GM12878 (cell line): ENCODE measurements at regions not wholly inside any gene's neighbourhood (a gene's known extent, or its start where the extent isn't known, plus 50 kb on each side); places are given as distances from the start of the nearest gene placed in this dataset.
"Not testable (repeated sequence)": the region's sequence is repeated elsewhere in the genome, so short reads cannot be mapped to it uniquely, and the experiment has no call there.

Source experiments
- ATAC-seq: fragments of 200-7000 bp; cut with Tn5 transposase; 3 replicates; pipeline ENCODE4 v1.9.1; 2020; ENCODE audit warnings: mild to moderate bottlenecking, moderate library complexity
- BruUV-seq: library from RNA; stranded (reverse); fragments of 400-500 nt; replicated peaks from 2 replicates; lab custom pipeline; 2021; lab: Mats Ljungman, UMichigan
- CTCF ChIA-PET: fragments of 300-600 bp; sonication (Branson Sonifier 250); formaldehyde crosslinking; extraction: SDS; loops from one replicate; lab custom pipeline; 2021; ENCODE audit warnings: inconsistent platforms; lab: Yijun Ruan, JAX
- POLR2A ChIA-PET: fragments of 350-600 bp; formaldehyde crosslinking; extraction: SDS; loops from one replicate; lab custom pipeline; 2021; ENCODE audit warnings: inconsistent platforms; lab: Charles Lee
- RAD21 ChIA-PET: fragments of 300-600 bp; sonication (Branson Sonifier 250); formaldehyde crosslinking; loops from one replicate; lab custom pipeline; 2023; ENCODE audit warnings: antibody characterized with exemption; ENCODE audit not compliant: unreplicated experiment; lab: Charles Lee
- SMC1A ChIA-PET: fragments of 300-600 bp; sonication (Branson Sonifier 250); formaldehyde crosslinking; loops from one replicate; lab custom pipeline; 2023; ENCODE audit not compliant: unreplicated experiment, uncharacterized antibody; lab: Charles Lee
- DNase-seq: peaks from one replicate; pipeline ENCODE4 v3.0.0-alpha.2; 2011; ENCODE audit warnings: low read depth, low spot score
- FAIRE-seq: peaks from 3 replicates; lab custom pipeline; 2011; peaks lifted over from hg19 to GRCh38; lab: Jason Lieb, UNC
- H2AFZ ChIP-seq: 2 replicates; pipeline ENCODE4 v1.6.0; 2011; ENCODE audit warnings: low read depth, low read length, control low read depth; ENCODE audit not compliant: control insufficient read depth
- H3K27ac ChIP-seq: 2 replicates; pipeline ENCODE4 v1.5.1; 2011; ENCODE audit warnings: control low read depth; ENCODE audit not compliant: control insufficient read depth, insufficient read depth
- H3K27me3 ChIP-seq, 2 experiments: replicated peaks in 1 of 2; 2 replicates each; pipeline versions ENCODE4 v1.6.0 to v1.6.1; 2011; ENCODE audit warnings: low read length in 1 of 2; ENCODE audit not compliant: control insufficient read depth in 2 of 2, insufficient read depth in 2 of 2
- H3K36me3 ChIP-seq, 2 experiments: 2 replicates each; pipeline ENCODE4 v1.5.1; 2011; ENCODE audit warnings: low read length in 1 of 2; ENCODE audit not compliant: control insufficient read depth in 2 of 2, insufficient read depth in 2 of 2
- H3K4me1 ChIP-seq: 2 replicates; pipeline ENCODE4 v1.6.1; 2011; ENCODE audit warnings: mild to moderate bottlenecking, low read length, moderate library complexity, mixed read lengths; ENCODE audit not compliant: control insufficient read depth, insufficient read depth
- H3K4me2 ChIP-seq: 2 replicates; pipeline ENCODE4 v1.6.0; 2011; ENCODE audit warnings: control low read depth; ENCODE audit not compliant: control insufficient read depth, insufficient read depth
- H3K4me3 ChIP-seq: fragments of 200-600 bp; sonication (generic); 2 replicates; pipeline ENCODE4 v1.5.1; 2016
- H3K79me2 ChIP-seq: 2 replicates; pipeline ENCODE4 v1.6.0; 2011; ENCODE audit warnings: low read length; ENCODE audit not compliant: control insufficient read depth, insufficient read depth
- H3K9ac ChIP-seq: 2 replicates; pipeline ENCODE4 v1.8.0; 2011; ENCODE audit warnings: low read length, control low read depth, mixed read lengths; ENCODE audit not compliant: control insufficient read depth, insufficient read depth
- H3K9me3 ChIP-seq: replicated peaks from 3 replicates; pipeline ENCODE4 v1.5.1; 2011; ENCODE audit warnings: mild to moderate bottlenecking, low read length; ENCODE audit not compliant: control insufficient read depth, insufficient read depth
- H4K20me1 ChIP-seq: 2 replicates; pipeline ENCODE4 v1.6.0; 2011; ENCODE audit not compliant: control insufficient read depth, insufficient read depth
- BMI1 ChIP-seq: fragments of 450-650 bp; IDR thresholded peaks from 2 replicates; pipeline ENCODE4 v1.6.1; 2016; ENCODE audit warnings: mild to moderate bottlenecking, moderate library complexity, borderline replicate concordance
- EGR1 ChIP-seq, 2 experiments: IDR thresholded peaks; 1 replicate in 1 of 2; 2 replicates in 1 of 2; pipeline ENCODE4 v1.6.1; 2011 to 2012; ENCODE audit warnings: low read depth in 2 of 2, low read length in 2 of 2, borderline replicate concordance in 1 of 2, mild to moderate bottlenecking in 1 of 2, moderate library complexity in 1 of 2
- ETV6 ChIP-seq, 2 experiments: fragments of 450-650 bp in 1 of 2; IDR thresholded peaks in 1 of 2; conservative IDR thresholded peaks in 1 of 2; 2 replicates each; pipeline ENCODE4 v1.6.1; 2014; ENCODE audit warnings: antibody characterized with exemption in 1 of 2, borderline replicate concordance in 1 of 2, low read depth in 1 of 2, mild to moderate bottlenecking in 1 of 2, moderate library complexity in 1 of 2
- LARP7 ChIP-seq: fragments of 450-650 bp; IDR thresholded peaks from 2 replicates; pipeline ENCODE4 v1.6.1; 2017; ENCODE audit warnings: mild to moderate bottlenecking
- NFXL1 ChIP-seq: fragments of 450-650 bp; IDR thresholded peaks from 2 replicates; pipeline ENCODE4 v1.6.1; 2017; ENCODE audit warnings: antibody characterized with exemption, mild to moderate bottlenecking, borderline replicate concordance
- NR2F1 ChIP-seq: fragments of 450-650 bp; conservative IDR thresholded peaks from 2 replicates; pipeline ENCODE4 v1.6.1; 2017; ENCODE audit warnings: mild to moderate bottlenecking
- POLR2AphosphoS5 ChIP-seq: IDR thresholded peaks from 2 replicates; pipeline ENCODE4 v1.6.1; 2011; ENCODE audit warnings: mild to moderate bottlenecking, low read length, inconsistent platforms
- RAD21 ChIP-seq: IDR thresholded peaks from 2 replicates; pipeline ENCODE4 v1.6.1; 2011; ENCODE audit warnings: mild to moderate bottlenecking, low read depth, low read length, moderate library complexity; ENCODE audit not compliant: insufficient read depth
- STAT1 ChIP-seq: fragments of 450-650 bp; conservative IDR thresholded peaks from 2 replicates; pipeline ENCODE4 v1.6.1; 2014; ENCODE audit warnings: antibody characterized with exemption, mild to moderate bottlenecking
- ZNF207 ChIP-seq: fragments of 450-650 bp; IDR thresholded peaks from 2 replicates; pipeline ENCODE4 v1.6.1; 2014; ENCODE audit warnings: antibody characterized with exemption, mild to moderate bottlenecking, borderline replicate concordance
- WGBS: methylation state at CpG from one replicate; pipeline ENCODE4 v1.1.6; 2016; ENCODE audit warnings: low lambda C conversion rate; ENCODE audit not compliant: insufficient replicate concordance, insufficient coverage; ENCODE audit errors: missing lambda C conversion rate; 5-methylcytosine and 5-hydroxymethylcytosine counted together
- in situ Hi-C: fragments of 300-500 bp; cut with MboI; formaldehyde crosslinking; loops from 9 replicates; pipeline ENCODE4 v1.14.3; 2018; ENCODE audit warnings: mixed read lengths
- intact Hi-C: fragments of 100-400 bp; cut with micrococcal nuclease; formaldehyde crosslinking; loops from one replicate; pipeline ENCODE4 v1.14.2; 2022; ENCODE audit not compliant: unreplicated experiment
- TF ChIP-seq, protein P1 (sequence below): fragments of 150-350 bp; IDR thresholded peaks from 2 replicates; pipeline ENCODE4 v1.6.1; 2016; ENCODE audit warnings: low read depth, low read length

GRCh38 chr6:85278466-85279035 is 171.3 kb upstream of the NT5E start:
- in situ Hi-C loops = no loop called here
- intact Hi-C loops = no loop called here
- POLR2A ChIA-PET = no interaction called here
- Histone ChIP-seq H3K79me2 (no peaks in the 10 kb centered on the region), H3K36me3 (no peaks in the 10 kb centered on the region), H3K27me3 (no peaks in the 10 kb centered on the region), H3K27ac (no peak overlapping the region), H3K9me3 (no peaks in the 10 kb centered on the region), H4K20me1 (no peaks in the 10 kb centered on the region), H3K4me1 (no peaks in the 10 kb centered on the region), H3K9ac (no peak overlapping the region), H3K4me2 (no peak overlapping the region), H3K4me3 (no peak overlapping the region), H2AFZ (no peak overlapping the region)
- CTCF ChIA-PET = no interaction called here
- no peak for DNase-seq
- no peak for ATAC-seq
- SMC1A ChIA-PET = no interaction called here
- FAIRE-seq = no peak
- TF ChIP-seq ZNF207 = no peak
- TF ChIP-seq LARP7 = no peak
- no peak for TF ChIP-seq BMI1
- TF ChIP-seq EGR1 (IDR thresholded peaks at IDR 0.05; ENCODE audit: borderline replicate concordance in 1 of 2, low read depth in 2 of 2, low read length in 2 of 2) = no peak
- TF ChIP-seq RAD21 = no peak
- TF ChIP-seq ETV6 (conservative IDR thresholded peaks at IDR 0.05 in 1 of 2, IDR thresholded peaks at IDR 0.05 in 1 of 2; ENCODE audit: borderline replicate concordance in 1 of 2, low read depth in 1 of 2) = no peak
- TF ChIP-seq NFXL1 = no peak
- TF ChIP-seq POLR2AphosphoS5 = no peak
- no peak for TF ChIP-seq STAT1
- no peak for TF ChIP-seq NR2F1
- TF ChIP-seq, protein P1, sequence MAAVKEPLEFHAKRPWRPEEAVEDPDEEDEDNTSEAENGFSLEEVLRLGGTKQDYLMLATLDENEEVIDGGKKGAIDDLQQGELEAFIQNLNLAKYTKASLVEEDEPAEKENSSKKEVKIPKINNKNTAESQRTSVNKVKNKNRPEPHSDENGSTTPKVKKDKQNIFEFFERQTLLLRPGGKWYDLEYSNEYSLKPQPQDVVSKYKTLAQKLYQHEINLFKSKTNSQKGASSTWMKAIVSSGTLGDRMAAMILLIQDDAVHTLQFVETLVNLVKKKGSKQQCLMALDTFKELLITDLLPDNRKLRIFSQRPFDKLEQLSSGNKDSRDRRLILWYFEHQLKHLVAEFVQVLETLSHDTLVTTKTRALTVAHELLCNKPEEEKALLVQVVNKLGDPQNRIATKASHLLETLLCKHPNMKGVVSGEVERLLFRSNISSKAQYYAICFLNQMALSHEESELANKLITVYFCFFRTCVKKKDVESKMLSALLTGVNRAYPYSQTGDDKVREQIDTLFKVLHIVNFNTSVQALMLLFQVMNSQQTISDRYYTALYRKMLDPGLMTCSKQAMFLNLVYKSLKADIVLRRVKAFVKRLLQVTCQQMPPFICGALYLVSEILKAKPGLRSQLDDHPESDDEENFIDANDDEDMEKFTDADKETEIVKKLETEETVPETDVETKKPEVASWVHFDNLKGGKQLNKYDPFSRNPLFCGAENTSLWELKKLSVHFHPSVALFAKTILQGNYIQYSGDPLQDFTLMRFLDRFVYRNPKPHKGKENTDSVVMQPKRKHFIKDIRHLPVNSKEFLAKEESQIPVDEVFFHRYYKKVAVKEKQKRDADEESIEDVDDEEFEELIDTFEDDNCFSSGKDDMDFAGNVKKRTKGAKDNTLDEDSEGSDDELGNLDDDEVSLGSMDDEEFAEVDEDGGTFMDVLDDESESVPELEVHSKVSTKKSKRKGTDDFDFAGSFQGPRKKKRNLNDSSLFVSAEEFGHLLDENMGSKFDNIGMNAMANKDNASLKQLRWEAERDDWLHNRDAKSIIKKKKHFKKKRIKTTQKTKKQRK = no peak
- WGBS = 16% methylated on average over 3 of the region's 3 CpGs
- RAD21 ChIA-PET = no interaction called here
- BruUV-seq = no TSS peak

GRCh38 chr6:85276026-85276425 is 173.9 kb upstream of the NT5E start:
- H3K4me1 ChIP-seq, RAD21 ChIA-PET, H4K20me1 ChIP-seq, intact Hi-C loops, H3K9me3 ChIP-seq, H3K4me2 ChIP-seq, SMC1A ChIA-PET, FAIRE-seq, H3K27ac ChIP-seq, H2AFZ ChIP-seq, H3K79me2 ChIP-seq, POLR2A ChIA-PET, H3K4me3 ChIP-seq, H3K36me3 ChIP-seq, ATAC-seq, in situ Hi-C loops, H3K27me3 ChIP-seq, BruUV-seq, H3K9ac ChIP-seq, DNase-seq: not testable (repeated sequence)
- CTCF ChIA-PET = interaction anchor here (1.0 kb wide), 1 partner anchor 47 kb away, joined by 4 read pairs; no protein-coding TSS in a partner anchor
- WGBS = 11% methylated on average over 1 of the region's 1 CpG
